ENCODE measurements at regions not wholly inside any gene's neighbourhood (a gene's known extent, or its start where the extent isn't known, plus 50 kb on each side); places are given as distances from the start of the nearest gene placed in this dataset.

DNA sequence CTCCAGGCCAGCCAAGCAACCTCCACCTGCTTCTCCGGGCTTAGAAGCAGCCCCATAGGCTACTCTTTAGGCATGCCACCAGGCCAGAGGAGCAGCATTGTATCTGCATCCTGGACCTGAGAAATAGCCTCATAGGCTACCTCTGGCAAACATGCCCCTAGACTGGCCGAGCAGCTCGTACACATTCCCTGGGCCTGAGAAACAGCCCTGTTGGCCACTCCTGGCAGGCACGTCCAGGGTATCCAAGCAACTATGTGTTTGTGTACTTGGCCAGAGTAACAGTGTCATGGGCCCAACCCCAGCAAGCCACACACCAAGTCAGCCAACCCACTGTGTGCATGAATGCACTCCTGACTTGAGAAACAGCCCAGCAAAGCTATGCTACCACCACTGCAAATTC lies 498.7 kb upstream of the CDIN1 start:
- H3K27me3 Mint-ChIP-seq, result no peaks in the 10 kb centered on the region
- Histone ChIP-seq H3K27ac (ENCODE audit: insufficient read depth, low read length, poor library complexity, severe bottlenecking) (no peak overlapping the region), H3K27me3 (ENCODE audit: control insufficient read depth, insufficient read depth, low read length) (no peaks in the 10 kb centered on the region), H3K9me3 (ENCODE audit: control insufficient read depth in 2 of 2, low read length in 2 of 2) (peaks cover 2 to 8% of the 10 kb centered on the region in 2 experiments), H3K4me1 (ENCODE audit: control insufficient read depth, insufficient read depth, low read length, poor library complexity, severe bottlenecking) (no peaks in the 10 kb centered on the region), H3K36me3 (ENCODE audit: control insufficient read depth, insufficient read depth, low read length) (no peaks in the 10 kb centered on the region), H3K4me3 (ENCODE audit: low read depth, low read length) (no peak overlapping the region)
- DNase-seq, result no peak
- H3K9me3 Mint-ChIP-seq, result peaks cover 2 to 25% (median 8%) of the 10 kb centered on the region in 7 donors
- no peak for ATAC-seq (ENCODE audit: low read depth in 2 of 2)
- H3K4me3 Mint-ChIP-seq, result no peak overlapping the region
- H3K36me3 Mint-ChIP-seq, result no peaks in the 10 kb centered on the region
- H3K27ac Mint-ChIP-seq, result no peak overlapping the region
- peaks cover 0 to 5% (median 0%) of the 10 kb centered on the region in 4 donors for H3K4me1 Mint-ChIP-seq

DNA sequence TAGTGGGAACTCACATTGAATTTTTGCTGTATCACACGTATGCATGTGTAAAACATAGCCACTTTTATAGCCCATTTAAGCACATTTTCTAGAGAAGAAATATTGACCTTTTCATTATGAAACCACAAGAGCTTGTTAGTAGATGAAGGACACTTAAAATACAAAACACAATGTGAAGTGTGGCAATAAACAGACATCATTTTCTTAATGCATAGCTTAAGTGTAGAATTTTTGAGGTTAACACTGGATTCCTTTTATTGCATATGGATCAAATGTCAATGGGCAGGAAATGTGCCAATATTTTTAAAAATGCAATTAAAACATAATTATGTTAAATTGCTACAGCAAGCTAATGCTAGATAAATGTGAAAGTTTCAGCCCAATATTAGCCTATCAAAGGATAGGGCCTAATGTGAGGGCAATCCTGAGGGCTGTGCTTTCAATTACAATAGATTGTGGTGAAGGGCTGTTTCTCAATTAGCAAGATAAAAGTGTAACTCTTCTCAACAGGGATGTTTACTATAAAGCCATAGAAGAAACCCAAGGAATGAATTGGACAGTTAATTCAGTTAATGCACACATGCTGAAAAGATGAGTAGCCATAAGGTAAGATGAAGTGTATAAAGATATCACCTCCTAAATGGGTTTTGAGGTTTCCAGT lies 489.0 kb upstream of the CDIN1 start:
- Histone ChIP-seq H3K4me1 (ENCODE audit: control insufficient read depth, insufficient read depth, low read length, poor library complexity, severe bottlenecking) (no peaks in the 10 kb centered on the region), H3K4me3 (ENCODE audit: low read depth, low read length) (no peak overlapping the region), H3K36me3 (ENCODE audit: control insufficient read depth, insufficient read depth, low read length) (no peaks in the 10 kb centered on the region), H3K27me3 (ENCODE audit: control insufficient read depth, insufficient read depth, low read length) (no peaks in the 10 kb centered on the region), H3K9me3 (ENCODE audit: control insufficient read depth in 2 of 2, low read length in 2 of 2) (no peaks in the 10 kb centered on the region), H3K27ac (ENCODE audit: insufficient read depth, low read length, poor library complexity, severe bottlenecking) (no peak overlapping the region)
- no peak for DNase-seq
- no peaks in the 10 kb centered on the region for H3K4me1 Mint-ChIP-seq
- H3K4me3 Mint-ChIP-seq, result no peak overlapping the region
- ATAC-seq (ENCODE audit: low read depth in 2 of 2), result no peak
- no peak overlapping the region for H3K27ac Mint-ChIP-seq
- H3K36me3 Mint-ChIP-seq, result no peaks in the 10 kb centered on the region
- peaks cover 0 to 20% (median 6%) of the 10 kb centered on the region in 7 donors for H3K9me3 Mint-ChIP-seq
- H3K27me3 Mint-ChIP-seq, result no peaks in the 10 kb centered on the region

DNA sequence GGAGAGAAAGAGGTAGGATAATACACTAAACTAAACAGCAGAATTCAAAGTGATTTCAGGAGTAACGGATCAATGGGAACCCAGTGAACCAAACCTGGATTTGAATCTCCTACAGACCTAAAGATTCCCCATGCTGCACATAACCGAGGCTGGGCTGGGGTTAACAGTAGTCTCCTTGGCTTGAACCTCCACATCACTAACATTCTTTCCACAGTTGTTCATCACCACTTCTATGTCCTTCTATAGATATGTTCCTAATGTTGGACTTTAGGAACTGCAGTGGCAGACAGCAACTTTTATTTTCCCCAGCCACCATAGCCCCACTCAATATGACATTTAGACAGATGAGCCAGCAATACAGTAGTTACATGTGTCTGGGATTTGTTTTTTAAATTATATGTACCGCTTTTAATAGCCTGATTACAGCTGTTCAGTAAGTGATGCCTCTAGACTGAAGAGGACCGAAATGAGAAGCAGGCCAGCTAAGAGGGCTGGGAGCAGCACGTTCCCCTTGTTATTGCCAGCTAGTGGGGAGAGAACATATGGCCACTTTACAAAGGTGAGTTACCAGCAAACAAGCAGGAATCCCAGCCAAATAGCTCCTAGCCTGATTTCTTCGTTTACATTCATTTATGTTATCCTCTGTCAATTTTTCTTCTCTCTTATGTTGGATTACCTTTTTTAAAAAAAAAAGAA lies 472.6 kb upstream of the CDIN1 start:
- no peak overlapping the region for H3K4me3 ChIP-seq (ENCODE audit: low read depth, low read length)
- Mint-ChIP-seq H3K27me3 (no peaks in the 10 kb centered on the region), H3K36me3 (no peaks in the 10 kb centered on the region), H3K4me3 (no peak overlapping the region), H3K27ac (no peak overlapping the region), H3K4me1 (no peaks in the 10 kb centered on the region), H3K9me3 (peaks cover 0 to 4% (median 0%) of the 10 kb centered on the region in 7 donors)
- no peaks in the 10 kb centered on the region for H3K36me3 ChIP-seq (ENCODE audit: control insufficient read depth, insufficient read depth, low read length)
- no peaks in the 10 kb centered on the region for H3K9me3 ChIP-seq (ENCODE audit: control insufficient read depth in 2 of 2, low read length in 2 of 2)
- ATAC-seq (ENCODE audit: low read depth in 2 of 2) (no peak), DNase-seq (no peak)
- H3K27me3 ChIP-seq (ENCODE audit: control insufficient read depth, insufficient read depth, low read length), result no peaks in the 10 kb centered on the region
- H3K4me1 ChIP-seq (ENCODE audit: control insufficient read depth, insufficient read depth, low read length, poor library complexity, severe bottlenecking), result no peaks in the 10 kb centered on the region
- no peak overlapping the region for H3K27ac ChIP-seq (ENCODE audit: insufficient read depth, low read length, poor library complexity, severe bottlenecking)

DNA sequence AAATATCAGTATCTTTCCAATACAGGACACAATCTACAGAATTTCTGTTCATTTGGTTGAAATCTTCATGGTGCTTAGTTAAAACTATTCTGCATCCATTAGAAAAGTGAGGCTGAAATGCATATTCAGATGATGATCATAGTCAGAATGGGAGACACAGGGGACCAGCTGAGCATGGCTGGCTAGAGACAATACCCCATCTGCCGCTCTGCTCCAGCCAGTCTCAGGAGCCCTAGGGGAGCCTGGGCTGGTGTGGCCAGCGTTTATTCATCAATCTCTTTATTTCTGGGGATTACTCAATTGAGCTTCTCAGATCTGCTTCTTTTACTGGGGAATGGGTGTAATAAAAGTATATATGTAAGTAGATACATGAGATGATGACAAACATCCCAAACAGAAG lies 470.9 kb upstream of the CDIN1 start:
- Histone ChIP-seq H3K27ac (ENCODE audit: insufficient read depth, low read length, poor library complexity, severe bottlenecking) (no peak overlapping the region), H3K27me3 (ENCODE audit: control insufficient read depth, insufficient read depth, low read length) (no peaks in the 10 kb centered on the region), H3K4me3 (ENCODE audit: low read depth, low read length) (no peak overlapping the region), H3K9me3 (ENCODE audit: control insufficient read depth in 2 of 2, low read length in 2 of 2) (no peaks in the 10 kb centered on the region), H3K4me1 (ENCODE audit: control insufficient read depth, insufficient read depth, low read length, poor library complexity, severe bottlenecking) (no peaks in the 10 kb centered on the region), H3K36me3 (ENCODE audit: control insufficient read depth, insufficient read depth, low read length) (no peaks in the 10 kb centered on the region)
- no peak overlapping the region for H3K4me3 Mint-ChIP-seq
- DNase-seq (no peak), ATAC-seq (ENCODE audit: low read depth in 2 of 2) (no peak)
- no peak overlapping the region for H3K27ac Mint-ChIP-seq
- H3K36me3 Mint-ChIP-seq, result no peaks in the 10 kb centered on the region
- H3K4me1 Mint-ChIP-seq, result no peaks in the 10 kb centered on the region
- no peaks in the 10 kb centered on the region for H3K27me3 Mint-ChIP-seq
- H3K9me3 Mint-ChIP-seq, result peaks cover 0 to 3% (median 0%) of the 10 kb centered on the region in 7 donors

DNA sequence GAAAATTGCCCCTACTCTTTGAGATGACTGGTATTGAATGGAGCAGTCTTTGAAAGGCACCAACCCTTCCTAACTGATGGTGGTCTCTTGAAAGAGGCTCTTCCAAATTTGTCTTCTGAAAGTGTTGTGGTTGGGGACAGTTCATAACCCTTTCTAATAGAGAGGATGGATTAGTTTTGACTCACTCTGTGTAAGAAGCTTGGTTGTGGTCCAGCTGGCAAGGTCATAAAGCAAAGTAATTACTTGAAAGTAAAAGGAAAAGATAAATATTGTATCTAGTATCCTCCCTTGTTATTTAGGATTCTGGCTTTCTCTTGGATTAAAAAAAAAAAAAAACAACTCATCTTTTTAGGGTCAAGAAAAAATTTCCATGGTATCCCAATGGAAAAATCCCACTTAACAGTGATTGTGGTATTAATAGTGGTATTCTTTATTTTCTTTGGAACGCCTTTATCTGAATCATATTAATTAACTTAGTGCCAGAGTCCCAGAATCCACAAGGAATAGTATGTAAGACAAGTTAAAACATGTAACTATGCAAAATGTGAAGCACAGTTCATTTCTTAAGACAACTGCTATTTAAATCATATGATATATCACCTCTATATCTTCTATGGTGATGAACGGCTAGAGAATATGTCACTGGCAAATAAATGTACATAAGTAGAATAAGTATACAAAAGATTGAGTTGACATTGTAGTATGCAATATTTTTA lies 469.3 kb upstream of the CDIN1 start:
- no peaks in the 10 kb centered on the region for H3K4me1 ChIP-seq (ENCODE audit: control insufficient read depth, insufficient read depth, low read length, poor library complexity, severe bottlenecking)
- no peaks in the 10 kb centered on the region for H3K36me3 ChIP-seq (ENCODE audit: control insufficient read depth, insufficient read depth, low read length)
- no peak for DNase-seq
- Mint-ChIP-seq H3K27ac (no peak overlapping the region), H3K4me1 (no peaks in the 10 kb centered on the region), H3K4me3 (no peak overlapping the region), H3K36me3 (no peaks in the 10 kb centered on the region), H3K9me3 (peaks cover 0 to 3% (median 0%) of the 10 kb centered on the region in 7 donors), H3K27me3 (no peaks in the 10 kb centered on the region)
- no peaks in the 10 kb centered on the region for H3K27me3 ChIP-seq (ENCODE audit: control insufficient read depth, insufficient read depth, low read length)
- no peaks in the 10 kb centered on the region for H3K9me3 ChIP-seq (ENCODE audit: control insufficient read depth in 2 of 2, low read length in 2 of 2)
- ATAC-seq (ENCODE audit: low read depth in 2 of 2), result no peak
- H3K4me3 ChIP-seq (ENCODE audit: low read depth, low read length), result no peak overlapping the region
- no peak overlapping the region for H3K27ac ChIP-seq (ENCODE audit: insufficient read depth, low read length, poor library complexity, severe bottlenecking)

DNA sequence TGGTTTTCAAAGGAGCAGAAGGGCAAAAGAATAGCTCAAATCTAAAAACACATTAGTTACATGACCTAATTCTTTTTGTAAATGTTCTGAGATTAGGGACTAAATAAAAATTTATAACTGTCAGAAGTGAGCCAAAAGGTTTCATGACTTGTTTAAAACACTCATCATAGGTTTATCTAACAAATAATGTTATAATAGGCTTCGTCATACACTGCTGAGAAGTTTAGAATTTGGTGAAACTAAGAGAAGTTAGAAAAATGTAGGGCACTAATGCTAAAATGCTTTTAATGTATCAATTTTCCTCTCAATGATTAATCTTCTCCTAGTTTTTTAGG lies 468.8 kb upstream of the CDIN1 start:
- Histone ChIP-seq H3K4me3 (ENCODE audit: low read depth, low read length) (no peak overlapping the region), H3K4me1 (ENCODE audit: control insufficient read depth, insufficient read depth, low read length, poor library complexity, severe bottlenecking) (no peaks in the 10 kb centered on the region), H3K27ac (ENCODE audit: insufficient read depth, low read length, poor library complexity, severe bottlenecking) (no peak overlapping the region), H3K27me3 (ENCODE audit: control insufficient read depth, insufficient read depth, low read length) (no peaks in the 10 kb centered on the region), H3K9me3 (ENCODE audit: control insufficient read depth in 2 of 2, low read length in 2 of 2) (no peaks in the 10 kb centered on the region), H3K36me3 (ENCODE audit: control insufficient read depth, insufficient read depth, low read length) (no peaks in the 10 kb centered on the region)
- DNase-seq (no peak), ATAC-seq (ENCODE audit: low read depth in 2 of 2) (no peak)
- H3K9me3 Mint-ChIP-seq, result peaks cover 0 to 3% (median 0%) of the 10 kb centered on the region in 7 donors
- no peak overlapping the region for H3K27ac Mint-ChIP-seq
- no peaks in the 10 kb centered on the region for H3K4me1 Mint-ChIP-seq
- H3K36me3 Mint-ChIP-seq, result no peaks in the 10 kb centered on the region
- no peak overlapping the region for H3K4me3 Mint-ChIP-seq
- no peaks in the 10 kb centered on the region for H3K27me3 Mint-ChIP-seq

DNA sequence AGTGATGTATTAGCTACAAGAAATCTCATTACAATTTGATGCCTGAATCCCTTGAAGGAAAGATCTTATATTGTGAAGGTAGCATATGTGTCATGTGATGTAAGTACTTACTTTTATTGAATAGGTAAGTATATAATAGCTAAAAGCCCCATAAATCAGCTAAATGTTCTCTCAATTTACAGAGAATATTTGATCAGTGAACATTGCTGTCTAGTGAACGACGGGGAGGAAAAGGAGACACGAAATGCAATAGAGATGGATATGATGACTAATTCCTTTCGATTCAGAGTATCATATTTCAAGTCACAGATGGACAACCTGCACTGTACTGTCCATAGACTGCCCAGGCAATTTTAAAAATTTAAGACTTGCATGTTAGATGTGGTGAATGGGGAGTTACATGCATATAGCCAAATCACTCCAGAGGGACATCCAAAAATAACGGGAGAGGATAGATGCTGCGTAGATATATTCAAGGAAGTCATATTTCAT lies 462.1 kb upstream of the CDIN1 start:
- Mint-ChIP-seq H3K9me3 (peaks cover 3 to 14% (median 3%) of the 10 kb centered on the region in 7 donors), H3K27ac (no peak overlapping the region), H3K4me1 (no peaks in the 10 kb centered on the region), H3K27me3 (no peaks in the 10 kb centered on the region), H3K4me3 (no peak overlapping the region), H3K36me3 (no peaks in the 10 kb centered on the region)
- no peak overlapping the region for H3K27ac ChIP-seq (ENCODE audit: insufficient read depth, low read length, poor library complexity, severe bottlenecking)
- ATAC-seq (ENCODE audit: low read depth in 2 of 2) (no peak), DNase-seq (no peak)
- no peaks in the 10 kb centered on the region for H3K9me3 ChIP-seq (ENCODE audit: control insufficient read depth in 2 of 2, low read length in 2 of 2)
- H3K4me1 ChIP-seq (ENCODE audit: control insufficient read depth, insufficient read depth, low read length, poor library complexity, severe bottlenecking), result no peaks in the 10 kb centered on the region
- no peak overlapping the region for H3K4me3 ChIP-seq (ENCODE audit: low read depth, low read length)
- no peaks in the 10 kb centered on the region for H3K27me3 ChIP-seq (ENCODE audit: control insufficient read depth, insufficient read depth, low read length)
- no peaks in the 10 kb centered on the region for H3K36me3 ChIP-seq (ENCODE audit: control insufficient read depth, insufficient read depth, low read length)

Measured in CD4-positive, CD25-positive, alpha-beta regulatory T cell (primary cell).